ENCODE measurements at regions not wholly inside any gene's neighbourhood (a gene's known extent, or its start where the extent isn't known, plus 50 kb on each side); places are given as distances from the start of the nearest gene placed in this dataset.

GRCh38 chr10:61223576-61223975, 229.6 kb downstream of the TMEM26 start:
- no peak for TF ChIP-seq CTCF (conservative IDR thresholded peaks at IDR 0.05; ENCODE audit: low read depth)
- ChIA-PET CTCF (interaction anchor here (0.6 kb wide), 1 partner anchor 1025 kb away, joined by 3 read pairs; no protein-coding TSS in a partner anchor), POLR2A (ENCODE audit: low non-redundant PET) (no interaction called here)
- H3K27ac ChIP-seq = no peak overlapping the region
- no peak for DNase-seq (ENCODE audit: low spot score)

- no peak overlapping the region for H3K27ac ChIP-seq
- no peak for DNase-seq (ENCODE audit: low spot score)
- CTCF ChIA-PET = interaction anchor here (0.6 kb wide), 1 partner anchor 681 kb away, joined by 4 read pairs; no protein-coding TSS in a partner anchor
- TF ChIP-seq CTCF (conservative IDR thresholded peaks at IDR 0.05; ENCODE audit: low read depth) = no peak
- POLR2A ChIA-PET (ENCODE audit: low non-redundant PET) = no interaction called here
These were observed 233.5 kb downstream of the TMEM26 start for GRCh38 chr10:61219696-61220095.

- POLR2A ChIA-PET (ENCODE audit: low non-redundant PET) = no interaction called here
- CTCF ChIA-PET = no interaction called here
- no peak for TF ChIP-seq CTCF (conservative IDR thresholded peaks at IDR 0.05; ENCODE audit: low read depth)
- DNase-seq (ENCODE audit: low spot score) = no peak
- H3K27ac ChIP-seq = no peak overlapping the region
These were observed 235.2 kb downstream of the TMEM26 start for GRCh38 chr10:61217851-61218565.

- H3K27ac ChIP-seq = no peak overlapping the region
- CTCF ChIA-PET = no interaction called here
- TF ChIP-seq CTCF (conservative IDR thresholded peaks at IDR 0.05; ENCODE audit: low read depth) = no peak
- POLR2A ChIA-PET (ENCODE audit: low non-redundant PET) = no interaction called here
- DNase-seq (ENCODE audit: low spot score) = no peak
These were observed 237.9 kb downstream of the TMEM26 start for GRCh38 chr10:61215246-61215645.

- no peak for DNase-seq (ENCODE audit: low spot score)
- CTCF ChIA-PET = no interaction called here
- H3K27ac ChIP-seq = no peak overlapping the region
- no peak for TF ChIP-seq CTCF (conservative IDR thresholded peaks at IDR 0.05; ENCODE audit: low read depth)
- POLR2A ChIA-PET (ENCODE audit: low non-redundant PET) = no interaction called here
These were observed 241.7 kb downstream of the TMEM26 start for GRCh38 chr10:61211468-61211867.

- H3K27ac ChIP-seq = no peak overlapping the region
- CTCF ChIA-PET = no interaction called here
- DNase-seq (ENCODE audit: low spot score) = no peak
- TF ChIP-seq CTCF (conservative IDR thresholded peaks at IDR 0.05; ENCODE audit: low read depth) = no peak
- POLR2A ChIA-PET (ENCODE audit: low non-redundant PET) = no interaction called here
These were observed 253.1 kb upstream of the RHOBTB1 start for GRCh38 chr10:61197057-61197456.

All from RWPE1 (cell line).